IPS-20b (cell line): ENCODE measurements at regions not wholly inside any gene's neighbourhood (a gene's known extent, or its start where the extent isn't known, plus 50 kb on each side); places are given as distances from the start of the nearest gene placed in this dataset.

ENCODE experiments used
- H3K27ac ChIP-seq: one replicate; pipeline ENCODE4 v1.5.1; 2013; ENCODE audit warnings: low read length
- H3K27me3 ChIP-seq: 2 replicates; pipeline ENCODE4 v1.6.1; 2013; ENCODE audit warnings: mild to moderate bottlenecking, low read length, inconsistent platforms; ENCODE audit not compliant: insufficient read depth
- H3K36me3 ChIP-seq: 2 replicates; pipeline ENCODE4 v1.6.1; 2013; ENCODE audit warnings: low read depth, mild to moderate bottlenecking, inconsistent platforms, low read length, moderate library complexity; ENCODE audit not compliant: insufficient read depth
- H3K4me1 ChIP-seq: 2 replicates; pipeline ENCODE4 v1.6.1; 2013; ENCODE audit warnings: mild to moderate bottlenecking, control low read depth, inconsistent platforms, low read length, moderate library complexity; ENCODE audit not compliant: insufficient read depth
- H3K4me3 ChIP-seq: 2 replicates; pipeline ENCODE4 v1.5.1; 2013; ENCODE audit warnings: mild to moderate bottlenecking, low read length, inconsistent platforms
- H3K9ac ChIP-seq: 2 replicates; pipeline ENCODE4 v1.6.1; 2013; ENCODE audit warnings: low read depth, mild to moderate bottlenecking, inconsistent platforms, low read length, moderate library complexity
- H3K9me3 ChIP-seq: 2 replicates; pipeline ENCODE4 v1.6.1; 2013; ENCODE audit warnings: mild to moderate bottlenecking, low read depth, low read length, inconsistent platforms; ENCODE audit not compliant: insufficient read depth

GRCh38 chr5:174327317-174327864 lies 281.9 kb downstream of the NSG2 start:
- peaks cover 11% of the 10 kb centered on the region; the same call in 1 of the 2 replicates for H3K4me1 ChIP-seq
- H3K27ac ChIP-seq, result no peak overlapping the region
- no peaks in the 10 kb centered on the region for H3K27me3 ChIP-seq

GRCh38 chr5:174327896-174328295 lies 282.4 kb downstream of the NSG2 start:
- no peaks in the 10 kb centered on the region for H3K36me3 ChIP-seq
- H3K27me3 ChIP-seq, result no peaks in the 10 kb centered on the region
- no peak overlapping the region for H3K9ac ChIP-seq
- H3K27ac ChIP-seq, result no peak overlapping the region
- peaks cover 11% of the 10 kb centered on the region; the same call in 1 of the 2 replicates for H3K4me1 ChIP-seq
- H3K4me3 ChIP-seq, result no peak overlapping the region
- no peaks in the 10 kb centered on the region for H3K9me3 ChIP-seq

More at GRCh38 chr5:174327317-174327864, 281.9 kb downstream of the NSG2 start:
- H3K4me3 ChIP-seq, result no peak overlapping the region
- no peak overlapping the region for H3K9ac ChIP-seq
- no peaks in the 10 kb centered on the region for H3K36me3 ChIP-seq
- H3K9me3 ChIP-seq, result no peaks in the 10 kb centered on the region

GRCh38 chr5:174328631-174329299 lies 283.3 kb downstream of the NSG2 start:
- Histone ChIP-seq H3K27me3 (no peaks in the 10 kb centered on the region), H3K27ac (no peak overlapping the region), H3K4me3 (no peak overlapping the region)

GRCh38 chr5:174329738-174330137 lies 284.2 kb downstream of the NSG2 start:
- H3K27ac ChIP-seq, result no peak overlapping the region

More at GRCh38 chr5:174328631-174329299, 283.3 kb downstream of the NSG2 start:
- Histone ChIP-seq H3K9ac (no peak overlapping the region), H3K9me3 (no peaks in the 10 kb centered on the region), H3K36me3 (no peaks in the 10 kb centered on the region), H3K4me1 (peaks cover 11% of the 10 kb centered on the region; the same call in 1 of the 2 replicates)

GRCh38 chr5:174335682-174336364 lies 290.3 kb downstream of the NSG2 start:
- H3K27me3 ChIP-seq, result no peaks in the 10 kb centered on the region
- no peak overlapping the region for H3K4me3 ChIP-seq
- H3K4me1 ChIP-seq, result peaks cover 12% of the 10 kb centered on the region; the same call in 1 of the 2 replicates
- H3K36me3 ChIP-seq, result no peaks in the 10 kb centered on the region
- H3K27ac ChIP-seq, result no peak overlapping the region
- no peak overlapping the region for H3K9ac ChIP-seq
- H3K9me3 ChIP-seq, result no peaks in the 10 kb centered on the region

More at GRCh38 chr5:174329738-174330137, 284.2 kb downstream of the NSG2 start:
- no peak overlapping the region for H3K4me3 ChIP-seq
- no peaks in the 10 kb centered on the region for H3K9me3 ChIP-seq
- H3K27me3 ChIP-seq, result no peaks in the 10 kb centered on the region
- no peaks in the 10 kb centered on the region for H3K36me3 ChIP-seq
- H3K9ac ChIP-seq, result no peak overlapping the region
- peaks cover 11% of the 10 kb centered on the region; the same call in 1 of the 2 replicates for H3K4me1 ChIP-seq

GRCh38 chr5:174336479-174336878 lies 291.0 kb downstream of the NSG2 start:
- no peaks in the 10 kb centered on the region for H3K36me3 ChIP-seq
- no peak overlapping the region for H3K4me3 ChIP-seq
- H3K27ac ChIP-seq, result no peak overlapping the region
- no peak overlapping the region for H3K9ac ChIP-seq
- peaks cover 12% of the 10 kb centered on the region; the same call in 1 of the 2 replicates for H3K4me1 ChIP-seq
- no peaks in the 10 kb centered on the region for H3K9me3 ChIP-seq
- no peaks in the 10 kb centered on the region for H3K27me3 ChIP-seq

GRCh38 chr5:174337276-174338184 lies 292.0 kb downstream of the NSG2 start:
- peaks cover 12% of the 10 kb centered on the region; the same call in 1 of the 2 replicates for H3K4me1 ChIP-seq
- H3K27me3 ChIP-seq, result no peaks in the 10 kb centered on the region
- H3K4me3 ChIP-seq, result no peak overlapping the region
- no peak overlapping the region for H3K9ac ChIP-seq
- H3K9me3 ChIP-seq, result no peaks in the 10 kb centered on the region
- H3K36me3 ChIP-seq, result no peaks in the 10 kb centered on the region
- no peak overlapping the region for H3K27ac ChIP-seq

GRCh38 chr5:174338185-174339010 lies 292.9 kb downstream of the NSG2 start:
- H3K27ac ChIP-seq, result no peak overlapping the region
- no peaks in the 10 kb centered on the region for H3K9me3 ChIP-seq
- no peak overlapping the region for H3K4me3 ChIP-seq
- no peak overlapping the region for H3K9ac ChIP-seq
- no peaks in the 10 kb centered on the region for H3K27me3 ChIP-seq
- no peaks in the 10 kb centered on the region for H3K36me3 ChIP-seq
- peaks cover 12% of the 10 kb centered on the region; the same call in 1 of the 2 replicates for H3K4me1 ChIP-seq

- no peaks in the 10 kb centered on the region for H3K27me3 ChIP-seq
Measured at GRCh38 chr5:174339130-174339529, 293.6 kb downstream of the NSG2 start.

GRCh38 chr5:174340226-174340625 lies 294.7 kb downstream of the NSG2 start:
- peaks cover 12% of the 10 kb centered on the region; the same call in 1 of the 2 replicates for H3K4me1 ChIP-seq
- no peak overlapping the region for H3K9ac ChIP-seq
- no peak overlapping the region for H3K4me3 ChIP-seq
- no peaks in the 10 kb centered on the region for H3K9me3 ChIP-seq
- no peak overlapping the region for H3K27ac ChIP-seq
- no peaks in the 10 kb centered on the region for H3K36me3 ChIP-seq
- no peaks in the 10 kb centered on the region for H3K27me3 ChIP-seq

More at GRCh38 chr5:174339130-174339529, 293.6 kb downstream of the NSG2 start:
- Histone ChIP-seq H3K4me1 (peaks cover 12% of the 10 kb centered on the region; the same call in 1 of the 2 replicates), H3K9ac (no peak overlapping the region), H3K27ac (no peak overlapping the region), H3K4me3 (no peak overlapping the region), H3K36me3 (no peaks in the 10 kb centered on the region), H3K9me3 (no peaks in the 10 kb centered on the region)
